SK-N-SH treated with all-trans-retinoic acid at 6 μM for 48 hours (cell line): ENCODE measurements at regions not wholly inside any gene's neighbourhood (a gene's known extent, or its start where the extent isn't known, plus 50 kb on each side); places are given as distances from the start of the nearest gene placed in this dataset.

Experiments used
- ATAC-seq: fragments of 200-7000 bp; cut with Tn5 transposase; 3 replicates; pipeline ENCODE4 v1.9.1; 2020; ENCODE audit warnings: mild to moderate bottlenecking, moderate library complexity
- ARNTL ChIP-seq: fragments of 450-650 bp; formaldehyde crosslinking; IDR thresholded peaks from 2 replicates; pipeline ENCODE4 v1.5.0; 2020; ENCODE audit warnings: low read depth, mild to moderate bottlenecking, moderate library complexity, borderline replicate concordance
- BACH2 ChIP-seq: fragments of 250-450 bp; sonication (Bioruptor Pico); IDR thresholded peaks from 2 replicates; pipeline ENCODE4 v1.9.0; 2021; ENCODE audit warnings: mild to moderate bottlenecking, borderline replicate concordance
- CREB5 ChIP-seq: fragments of 250-450 bp; sonication (Bioruptor Pico); IDR thresholded peaks from 2 replicates; pipeline ENCODE4 v1.5.1; 2020; ENCODE audit warnings: low read depth, mild to moderate bottlenecking, moderate library complexity
- CSRNP3 ChIP-seq: fragments of 250-450 bp; sonication (Bioruptor Pico); IDR thresholded peaks from 2 replicates; pipeline ENCODE4 v1.5.1; 2021; ENCODE audit warnings: mild to moderate bottlenecking, moderate library complexity
- ESRRG ChIP-seq: fragments of 250-450 bp; sonication (Bioruptor Pico); IDR thresholded peaks from 2 replicates; pipeline ENCODE4 v1.6.1; 2021; ENCODE audit warnings: mild to moderate bottlenecking
- GLIS3 ChIP-seq: fragments of 250-450 bp; sonication (Bioruptor Pico); IDR thresholded peaks from 2 replicates; pipeline ENCODE4 v1.5.0; 2020; ENCODE audit warnings: mild to moderate bottlenecking, moderate library complexity
- ISL1 ChIP-seq: fragments of 250-450 bp; sonication (Bioruptor Pico); IDR thresholded peaks from 2 replicates; pipeline ENCODE4 v2.1.2; 2022; ENCODE audit warnings: mild to moderate bottlenecking, moderate library complexity
- OSR1 ChIP-seq: fragments of 250-450 bp; sonication (Bioruptor Pico); IDR thresholded peaks from 2 replicates; pipeline ENCODE4 v1.8.0; 2022; ENCODE audit warnings: moderate library complexity, mild to moderate bottlenecking, inconsistent platforms
- PATZ1 ChIP-seq: fragments of 250-450 bp; sonication (Bioruptor Pico); IDR thresholded peaks from 2 replicates; pipeline ENCODE4 v1.8.0; 2020; ENCODE audit warnings: mild to moderate bottlenecking, moderate library complexity, borderline replicate concordance
- POU6F1 ChIP-seq: fragments of 250-450 bp; sonication (Bioruptor Pico); IDR thresholded peaks from 2 replicates; pipeline ENCODE4 v1.8.0; 2021; ENCODE audit warnings: low read depth, mild to moderate bottlenecking, moderate library complexity, borderline replicate concordance
- PPARA ChIP-seq: fragments of 250-450 bp; sonication (Bioruptor Pico); IDR thresholded peaks from 2 replicates; pipeline ENCODE4 v1.5.0; 2020; ENCODE audit warnings: mild to moderate bottlenecking, borderline replicate concordance
- RARB ChIP-seq: fragments of 250-450 bp; sonication (Bioruptor Pico); IDR thresholded peaks from 2 replicates; pipeline ENCODE4 v1.8.0; 2021; ENCODE audit warnings: mild to moderate bottlenecking, moderate library complexity
- SNAI2 ChIP-seq: fragments of 250-450 bp; sonication (Bioruptor Pico); IDR thresholded peaks from 2 replicates; pipeline ENCODE4 v1.5.0; 2020; ENCODE audit warnings: mild to moderate bottlenecking, moderate library complexity
- TCF4 ChIP-seq: fragments of 250-450 bp; sonication (Bioruptor Pico); IDR thresholded peaks from 2 replicates; pipeline ENCODE4 v1.8.0; 2021; ENCODE audit warnings: mild to moderate bottlenecking, moderate library complexity, borderline replicate concordance
- TOX ChIP-seq: fragments of 250-450 bp; sonication (Bioruptor Pico); IDR thresholded peaks from 2 replicates; pipeline ENCODE4 v1.8.0; 2021; ENCODE audit warnings: mild to moderate bottlenecking, moderate library complexity, borderline replicate concordance
- TSHZ2 ChIP-seq: fragments of 250-450 bp; sonication (Bioruptor Pico); IDR thresholded peaks from 2 replicates; pipeline ENCODE4 v1.5.0; 2020; ENCODE audit warnings: mild to moderate bottlenecking, moderate library complexity
- ZC3H10 ChIP-seq: fragments of 250-450 bp; sonication (Bioruptor Pico); IDR thresholded peaks from 2 replicates; pipeline ENCODE4 v1.5.1; 2021; ENCODE audit warnings: mild to moderate bottlenecking, moderate library complexity
- ZFP3 ChIP-seq: fragments of 250-450 bp; sonication (Bioruptor Pico); IDR thresholded peaks from 2 replicates; pipeline ENCODE4 v1.5.0; 2020; ENCODE audit warnings: mild to moderate bottlenecking, moderate library complexity
- ZFP30 ChIP-seq: fragments of 450-650 bp; formaldehyde crosslinking; IDR thresholded peaks from 2 replicates; pipeline ENCODE4 v1.5.0; 2022; ENCODE audit warnings: mild to moderate bottlenecking, moderate library complexity
- ZNF565 ChIP-seq: fragments of 450-650 bp; formaldehyde crosslinking; conservative IDR thresholded peaks from 2 replicates; pipeline ENCODE4 v1.5.0; 2020; ENCODE audit warnings: low read depth, mild to moderate bottlenecking, moderate library complexity
- ZNF70 ChIP-seq: fragments of 450-650 bp; formaldehyde crosslinking; IDR thresholded peaks from 2 replicates; pipeline ENCODE4 v1.5.0; 2020; ENCODE audit warnings: mild to moderate bottlenecking, moderate library complexity
- ZNF8 ChIP-seq: fragments of 450-650 bp; formaldehyde crosslinking; IDR thresholded peaks from 2 replicates; pipeline ENCODE4 v1.5.0; 2020; ENCODE audit warnings: mild to moderate bottlenecking, moderate library complexity

GRCh38 chr7:86282014-86282682 lies 361.6 kb upstream of the GRM3 start:
- ATAC-seq, result no peak
- no peak for TF ChIP-seq BACH2 (CRISPR knock-in tag)
- no peak for TF ChIP-seq RARB (CRISPR knock-in tag)
- TF ChIP-seq ZC3H10, result no peak
- no peak for TF ChIP-seq TOX
- TF ChIP-seq ESRRG (CRISPR knock-in tag), result no peak

- ATAC-seq, result no peak
Observed at GRCh38 chr7:86280150-86280549, 363.6 kb upstream of the GRM3 start.

GRCh38 chr7:86262781-86263180 lies 380.9 kb upstream of the GRM3 start:
- TF ChIP-seq SNAI2 (CRISPR knock-in tag), result no peak
- no peak for TF ChIP-seq ARNTL (CRISPR knock-in tag)
- TF ChIP-seq ZC3H10, result no peak
- no peak for TF ChIP-seq ZFP3 (CRISPR knock-in tag)
- no peak for TF ChIP-seq GLIS3 (CRISPR knock-in tag)
- no peak for TF ChIP-seq ZNF8 (CRISPR knock-in tag)
- no peak for TF ChIP-seq ZNF70
- no peak for TF ChIP-seq PPARA (CRISPR knock-in tag)
- TF ChIP-seq CREB5 (CRISPR knock-in tag), result no peak
- TF ChIP-seq RARB (CRISPR knock-in tag), result no peak
- TF ChIP-seq TOX, result no peak
- no peak for TF ChIP-seq POU6F1 (CRISPR knock-in tag)
- TF ChIP-seq ISL1 (CRISPR knock-in tag), result no peak
- no peak for TF ChIP-seq OSR1
- no peak for ATAC-seq

More at GRCh38 chr7:86280150-86280549, 363.6 kb upstream of the GRM3 start:
- TF ChIP-seq ZFP30, result no peak
- TF ChIP-seq ESRRG (CRISPR knock-in tag), result no peak
- no peak for TF ChIP-seq GLIS3 (CRISPR knock-in tag)
- TF ChIP-seq ZFP3 (CRISPR knock-in tag), result no peak
- no peak for TF ChIP-seq ARNTL (CRISPR knock-in tag)
- no peak for TF ChIP-seq PPARA (CRISPR knock-in tag)
- TF ChIP-seq BACH2 (CRISPR knock-in tag), result no peak

GRCh38 chr7:86257894-86258293 lies 385.8 kb upstream of the GRM3 start:
- TF ChIP-seq PATZ1 (CRISPR knock-in tag) (no peak), ZFP3 (CRISPR knock-in tag) (no peak), CREB5 (CRISPR knock-in tag) (no peak), ZNF8 (CRISPR knock-in tag) (no peak), ISL1 (CRISPR knock-in tag) (no peak), ZNF70 (no peak), ZFP30 (no peak), POU6F1 (CRISPR knock-in tag) (no peak), TCF4 (CRISPR knock-in tag) (no peak), SNAI2 (CRISPR knock-in tag) (no peak), TSHZ2 (CRISPR knock-in tag) (no peak), OSR1 (no peak), GLIS3 (CRISPR knock-in tag) (no peak), CSRNP3 (CRISPR knock-in tag) (no peak), ZNF565 (CRISPR knock-in tag) (no peak), PPARA (CRISPR knock-in tag) (no peak), ESRRG (CRISPR knock-in tag) (no peak), ZC3H10 (no peak), RARB (CRISPR knock-in tag) (no peak)
- no peak for ATAC-seq
